D341Med (cell line): ENCODE measurements at regions not wholly inside any gene's neighbourhood (a gene's known extent, or its start where the extent isn't known, plus 50 kb on each side); places are given as distances from the start of the nearest gene placed in this dataset.
"Not testable (repeated sequence)": the region's sequence is repeated elsewhere in the genome, so short reads cannot be mapped to it uniquely, and the experiment has no call there.

ENCODE experiments used
- DNase-seq: peaks from one replicate; pipeline ENCODE4 v3.0.0; 2012; ENCODE audit warnings: low spot score

DNA sequence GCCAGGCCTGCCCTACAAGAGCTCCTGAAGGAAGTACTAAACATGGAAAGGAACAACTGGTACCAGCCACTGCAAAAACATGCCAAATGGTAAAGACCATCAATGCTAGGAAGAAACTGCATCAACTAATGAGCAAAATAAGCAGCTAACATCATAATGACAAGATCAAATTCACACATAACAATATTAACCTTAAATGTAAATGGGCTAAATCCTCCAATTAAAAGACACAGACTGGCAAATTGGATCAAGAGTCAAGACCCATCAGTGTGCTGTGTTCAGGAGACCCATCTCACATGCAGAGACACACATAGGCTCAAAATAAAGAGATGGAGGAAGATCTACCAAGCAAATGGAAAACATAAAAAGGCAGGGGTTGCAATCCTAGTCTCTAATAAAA lies 119.0 kb upstream of the CARMIL1 start:
- not testable (repeated sequence) for DNase-seq

DNA sequence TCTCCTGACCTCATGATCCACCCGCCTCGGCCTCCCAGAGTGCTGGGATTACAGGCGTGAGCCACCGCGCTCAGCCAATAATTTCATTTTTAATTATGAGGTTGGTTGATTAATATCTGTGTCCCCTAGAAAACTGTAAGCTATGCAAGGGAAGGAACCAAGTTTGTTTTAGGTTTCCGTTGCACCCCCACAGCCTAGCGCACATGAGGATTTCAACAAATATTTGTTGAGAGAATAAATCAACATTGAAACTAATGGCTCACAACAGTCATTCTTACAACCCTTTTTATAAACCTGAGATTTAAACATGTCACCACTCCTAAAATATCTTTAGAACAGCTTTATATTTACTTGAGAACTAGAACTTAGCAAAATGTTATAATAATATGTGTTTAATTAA lies 114.0 kb upstream of the CARMIL1 start:
- DNase-seq: no peak

- DNase-seq: no peak
These were observed 113.4 kb upstream of the CARMIL1 start for GRCh38 chr6:25165800-25166199.

GRCh38 chr6:25166955-25167748 lies 112.0 kb upstream of the CARMIL1 start:
- no peak for DNase-seq

DNA sequence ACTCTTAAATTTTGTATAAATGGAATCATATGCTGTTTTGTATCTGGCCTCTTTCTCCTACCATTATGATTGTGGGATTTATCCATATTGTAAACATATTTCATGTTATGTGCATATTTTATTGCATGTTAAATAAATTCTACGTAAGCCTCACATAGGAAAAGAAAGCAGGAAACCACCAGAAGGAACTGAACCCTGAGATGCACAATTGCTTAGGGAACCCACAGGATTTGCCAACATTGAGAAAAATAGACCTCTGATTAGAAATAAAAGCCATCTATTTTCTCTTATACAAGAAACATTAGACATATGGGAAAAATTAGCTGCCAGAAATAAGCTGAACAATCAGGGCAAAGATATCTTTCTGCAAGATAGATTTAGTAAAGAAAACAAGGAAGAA lies 111.2 kb upstream of the CARMIL1 start:
- no peak for DNase-seq

DNA sequence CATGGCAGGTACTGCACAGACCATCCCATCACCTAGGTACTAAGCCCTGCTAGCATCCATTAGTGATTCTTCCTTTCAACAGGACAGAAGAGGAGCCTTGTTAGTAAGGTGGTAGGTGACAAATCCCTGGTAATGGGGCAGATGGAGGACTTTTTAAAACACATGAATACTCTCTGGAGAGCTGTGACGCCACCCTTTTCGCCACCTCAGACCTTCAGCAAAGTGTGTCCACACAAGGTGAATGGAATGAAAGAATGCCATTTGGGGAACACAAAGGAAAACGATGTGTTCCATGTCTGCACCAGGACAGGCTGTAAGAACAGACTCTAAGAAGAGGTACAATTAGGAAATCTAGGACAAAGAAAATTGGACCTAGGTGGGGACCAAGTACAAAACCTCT lies 110.5 kb upstream of the CARMIL1 start:
- DNase-seq: no peak

DNA sequence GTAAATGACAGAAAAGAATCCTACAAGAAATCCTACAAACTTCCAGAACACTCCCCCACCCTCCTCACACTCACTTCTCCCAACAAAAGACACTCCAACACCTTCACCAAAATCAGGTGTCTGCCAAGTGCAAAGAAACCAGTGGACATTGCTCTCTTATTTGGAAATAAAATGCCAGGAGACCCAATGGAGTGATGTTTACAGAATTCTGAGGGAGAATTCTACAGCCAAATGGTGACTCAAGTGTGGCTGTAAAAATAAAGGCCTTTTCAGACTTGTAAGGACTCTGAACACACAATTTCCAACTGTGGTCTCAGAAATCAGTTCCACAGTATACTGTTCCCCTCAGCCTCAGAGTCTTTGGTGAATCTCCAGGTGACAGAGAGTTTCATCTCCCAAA lies 109.6 kb upstream of the CARMIL1 start:
- no peak for DNase-seq

GRCh38 chr6:25169961-25170360 lies 109.2 kb upstream of the CARMIL1 start:
- no peak for DNase-seq

DNA sequence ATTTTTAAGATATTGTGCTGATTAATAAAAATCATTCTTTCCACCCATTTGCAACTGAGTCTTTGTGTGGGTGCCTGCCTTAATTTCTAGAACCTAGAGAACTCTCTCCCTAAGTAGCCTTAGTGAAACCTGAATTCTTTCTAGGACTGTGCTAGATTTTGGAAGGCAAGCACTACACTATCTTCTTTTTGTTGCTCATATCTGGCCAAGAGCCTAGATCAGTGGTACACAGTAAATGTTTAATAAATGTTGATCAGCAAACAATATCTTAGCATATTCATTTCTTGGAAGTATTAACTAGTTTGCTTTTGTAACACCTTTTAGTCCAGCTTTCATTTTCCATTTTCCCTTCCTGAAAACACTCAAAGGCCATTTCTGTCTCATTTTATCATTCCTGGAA lies 108.5 kb upstream of the CARMIL1 start:
- no peak for DNase-seq

- no peak for DNase-seq
These were observed 107.9 kb upstream of the CARMIL1 start for GRCh38 chr6:25171301-25171700.

DNA sequence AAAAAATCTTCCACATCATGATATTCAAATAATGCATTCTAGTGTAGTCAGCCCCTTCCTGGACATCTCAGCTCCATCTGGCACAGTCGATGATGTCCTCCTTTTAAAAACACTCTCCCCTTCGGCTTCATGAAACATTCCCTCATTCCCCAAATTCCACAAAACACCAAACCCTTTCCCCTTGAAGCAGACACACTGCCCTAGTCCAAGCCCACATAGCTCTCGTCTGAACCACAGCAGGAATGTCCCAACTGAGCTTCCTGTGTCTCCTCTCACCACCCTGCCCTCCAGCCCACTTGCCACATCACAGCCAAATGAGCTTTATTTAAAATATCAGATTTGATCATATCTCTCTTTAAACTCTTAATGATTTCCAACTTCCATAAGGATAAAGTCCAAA lies 106.4 kb upstream of the CARMIL1 start:
- no peak for DNase-seq

DNA sequence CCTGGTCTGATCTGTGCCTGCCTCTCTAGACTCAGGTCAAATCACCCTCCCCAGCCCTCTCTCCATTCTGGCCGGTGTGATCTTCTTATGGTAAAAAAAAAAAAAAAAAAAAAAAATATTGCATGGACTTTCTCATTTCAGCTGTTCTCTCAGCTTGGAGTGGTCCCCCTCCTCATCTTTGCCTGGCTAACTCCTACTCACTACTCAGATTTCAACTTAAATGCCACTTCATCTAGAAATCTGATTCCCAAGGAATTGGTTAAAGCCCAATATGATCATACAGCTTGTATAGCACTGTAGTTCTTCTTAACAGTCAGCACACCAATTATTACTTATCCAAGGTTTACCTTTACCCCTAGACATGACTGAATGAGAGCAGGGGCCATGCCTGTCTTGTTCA lies 105.9 kb upstream of the CARMIL1 start:
- no peak for DNase-seq

DNA sequence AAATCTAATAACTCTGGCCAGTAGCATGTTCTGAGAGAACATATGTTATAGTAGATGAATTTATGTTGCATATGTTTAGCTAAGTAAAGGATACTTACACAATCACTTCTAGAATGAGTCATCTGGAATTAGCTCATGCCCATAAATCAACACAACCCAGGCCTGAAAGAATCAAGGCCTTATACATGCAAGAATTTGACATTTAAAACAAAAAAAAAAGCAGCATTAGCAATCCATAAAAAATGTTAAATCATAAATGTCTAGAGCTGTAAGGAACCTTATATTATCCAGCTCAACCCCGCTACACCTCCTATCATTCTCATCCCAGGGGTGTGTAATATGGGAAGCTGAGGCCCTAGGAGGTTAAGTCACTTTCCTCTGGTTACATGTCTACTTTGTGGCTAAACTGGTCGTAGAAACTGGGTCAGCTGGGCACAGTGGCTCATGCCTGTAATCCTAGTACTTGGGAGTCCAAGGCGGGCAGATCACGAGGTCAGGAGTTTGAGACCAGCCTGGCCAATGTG lies 105.2 kb upstream of the CARMIL1 start:
- no peak for DNase-seq

GRCh38 chr6:25174678-25175077 lies 104.5 kb upstream of the CARMIL1 start:
- no peak for DNase-seq

DNA sequence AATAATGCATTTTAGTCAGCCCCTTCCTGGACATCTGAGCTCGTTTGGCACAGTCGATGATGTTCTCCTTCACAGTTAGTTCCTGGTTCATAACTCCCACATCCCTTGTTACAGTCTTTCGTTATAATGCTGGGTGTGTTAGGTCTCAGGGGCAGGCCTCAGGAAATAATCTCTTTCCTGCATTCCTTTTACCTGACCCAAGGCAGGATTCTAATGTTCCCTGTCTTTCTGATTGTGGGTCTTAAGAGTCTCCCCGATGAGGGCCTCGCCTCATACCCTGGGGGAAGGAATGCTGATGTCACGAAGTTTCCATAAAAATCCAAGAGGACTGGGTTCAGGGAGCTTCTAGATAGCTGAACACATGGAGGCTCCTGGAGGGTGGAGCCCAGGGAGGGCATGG lies 104.0 kb upstream of the CARMIL1 start:
- no peak for DNase-seq

DNA sequence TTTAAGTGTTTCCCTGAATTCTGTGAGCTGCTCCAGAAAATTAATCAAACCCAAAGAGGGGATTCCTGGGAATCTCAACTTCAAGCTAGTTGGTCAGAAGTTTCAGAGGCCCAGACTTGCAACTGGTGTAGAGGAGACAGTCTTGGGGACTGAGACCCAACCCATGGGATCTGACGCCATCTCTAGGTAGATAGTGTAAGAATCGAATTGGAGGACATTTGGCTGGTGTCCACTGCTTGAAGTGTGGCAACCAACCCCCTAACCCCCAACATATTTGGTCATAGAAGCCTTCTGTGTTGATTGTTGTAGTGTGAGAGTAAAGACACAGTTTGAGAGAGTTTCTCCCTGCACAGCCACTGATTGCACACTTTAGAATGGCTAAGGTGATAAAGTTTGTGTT lies 103.5 kb upstream of the CARMIL1 start:
- no peak for DNase-seq

- no peak for DNase-seq
These were observed 102.7 kb upstream of the CARMIL1 start for GRCh38 chr6:25176466-25176865.

DNA sequence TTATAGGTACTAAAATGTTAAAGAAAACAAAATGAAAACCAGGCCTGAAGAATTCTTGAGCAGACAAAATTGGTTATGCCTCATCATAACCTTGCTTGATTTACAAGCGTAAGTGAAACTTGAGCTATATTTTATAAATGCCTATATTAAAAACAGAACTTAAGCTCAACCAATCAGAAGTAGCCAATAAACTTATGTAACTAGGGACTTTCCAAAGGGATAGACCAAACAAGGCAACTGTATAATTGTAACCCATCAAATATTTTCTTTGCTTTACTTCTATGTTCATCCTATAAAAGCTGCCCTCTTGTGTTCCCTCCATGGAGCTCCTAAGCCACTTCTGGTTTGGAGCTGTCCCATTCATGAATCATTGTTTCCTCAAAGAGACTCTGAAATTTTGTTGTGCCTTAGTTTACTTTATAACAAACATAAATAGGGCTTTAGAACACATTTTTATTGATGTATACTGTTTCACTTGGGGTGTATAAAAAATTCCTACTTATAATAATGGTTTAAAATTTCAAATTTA lies 101.6 kb upstream of the CARMIL1 start:
- DNase-seq: no peak

- no peak for DNase-seq
These were observed 100.7 kb upstream of the CARMIL1 start for GRCh38 chr6:25178336-25179035.

- no peak for DNase-seq
These were observed 100.0 kb upstream of the CARMIL1 start for GRCh38 chr6:25179051-25179778.

DNA sequence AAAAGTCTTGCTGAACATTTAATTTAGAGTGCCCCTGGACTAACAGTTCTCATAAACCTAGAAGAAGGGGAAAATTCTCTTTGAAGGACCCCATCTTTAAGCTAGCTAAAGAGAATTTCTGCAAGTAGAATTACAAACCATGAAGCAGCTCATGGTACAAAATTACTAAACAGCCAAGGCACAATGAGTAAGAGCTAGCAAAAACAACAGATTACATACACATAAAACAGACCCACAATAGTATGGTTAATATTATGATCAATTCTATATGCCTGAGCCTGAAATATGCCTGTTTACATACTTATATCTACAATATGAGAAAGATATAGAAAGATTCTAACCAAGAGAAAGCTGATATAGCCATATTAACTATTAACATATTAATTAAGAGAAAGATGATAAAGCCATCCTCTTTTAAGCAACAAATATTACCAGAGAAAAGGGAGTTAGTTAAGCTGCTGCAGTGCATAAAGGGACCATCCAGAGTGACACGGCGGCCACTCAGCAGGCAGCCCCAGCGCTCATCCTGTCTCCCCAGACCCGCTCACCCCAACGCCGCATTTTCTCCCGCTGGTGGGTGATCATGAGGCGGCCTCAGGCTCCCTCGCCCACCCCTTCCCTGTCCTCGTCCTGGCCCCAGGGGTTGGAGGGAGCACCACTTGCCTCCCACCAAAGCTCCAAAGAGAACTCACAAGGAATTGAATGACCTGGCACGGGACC lies 98.4 kb upstream of the CARMIL1 start:
- DNase-seq: no peak

DNA sequence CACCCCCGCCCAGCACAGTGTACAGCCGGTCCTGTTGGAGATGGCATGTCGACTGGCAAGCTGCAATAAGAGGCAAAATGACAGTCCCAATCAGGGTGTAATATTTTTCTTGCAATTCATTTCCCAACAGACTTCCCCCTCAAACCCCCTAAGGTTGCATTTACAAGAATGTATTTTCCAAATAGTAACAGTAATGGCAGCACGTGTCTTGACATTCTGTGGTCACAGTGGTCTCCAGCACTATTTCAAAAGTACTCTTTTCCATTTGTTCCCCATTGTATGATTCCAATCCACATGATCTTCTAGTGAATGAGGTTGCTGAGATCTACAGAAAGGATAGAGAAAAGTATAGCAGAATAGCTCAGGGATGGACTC lies 97.8 kb upstream of the CARMIL1 start:
- DNase-seq: no peak
